Fibroblast of lung (primary cell): ENCODE measurements at regions not wholly inside any gene's neighbourhood (a gene's known extent, or its start where the extent isn't known, plus 50 kb on each side); places are given as distances from the start of the nearest gene placed in this dataset.

ENCODE experiments used
- DNase-seq, 2 donors: peaks; one replicate each; pipeline versions ENCODE4 v3.0.0 to v3.0.0-alpha.2; 2010; ENCODE audit warnings: low read depth in 2 of 2
- H2AFZ ChIP-seq: 2 replicates; pipeline ENCODE4 v1.5.1; 2012; ENCODE audit warnings: low read length, control low read depth, inconsistent platforms
- H3K27ac ChIP-seq: 2 replicates; pipeline ENCODE4 v1.5.1; 2011; ENCODE audit warnings: low read length, control low read depth; ENCODE audit not compliant: insufficient read depth
- H3K27me3 ChIP-seq: 2 replicates; pipeline ENCODE4 v1.5.1; 2011; ENCODE audit warnings: mild to moderate bottlenecking, low read length; ENCODE audit not compliant: control insufficient read depth, insufficient read depth
- H3K36me3 ChIP-seq: 2 replicates; pipeline ENCODE4 v1.5.1; 2011; ENCODE audit warnings: low read length; ENCODE audit not compliant: control insufficient read depth, insufficient read depth
- H3K4me1 ChIP-seq: 2 replicates; pipeline ENCODE4 v1.5.1; 2011; ENCODE audit warnings: low read length; ENCODE audit not compliant: control insufficient read depth, insufficient read depth; ENCODE audit errors: extremely low read depth
- H3K4me2 ChIP-seq: 2 replicates; pipeline ENCODE4 v1.5.1; 2011; ENCODE audit warnings: low read length, control low read depth; ENCODE audit not compliant: insufficient read depth; ENCODE audit errors: extremely low read depth
- H3K4me3 ChIP-seq, 4 experiments: fragments of 200-600 bp in 1 of 4; sonication (generic) in 1 of 4; replicated peaks in 1 of 4; 2 replicates each; pipeline ENCODE4 v1.5.1; 2011 to 2016; ENCODE audit warnings: low read length in 4 of 4, low read depth in 3 of 4, mild to moderate bottlenecking in 3 of 4, control low read depth in 2 of 4, inconsistent platforms in 1 of 4, mixed read lengths in 1 of 4; ENCODE audit not compliant: insufficient read depth in 1 of 4; ENCODE audit errors: control extremely low read depth in 1 of 4
- H3K79me2 ChIP-seq: 2 replicates; pipeline ENCODE4 v1.5.1; 2012; ENCODE audit warnings: mild to moderate bottlenecking, low read length, inconsistent platforms; ENCODE audit not compliant: control insufficient read depth, insufficient read depth
- H3K9ac ChIP-seq: 2 replicates; pipeline ENCODE4 v1.5.1; 2011; ENCODE audit warnings: mild to moderate bottlenecking, low read length, control low read depth; ENCODE audit not compliant: insufficient read depth
- H3K9me3 ChIP-seq: 2 replicates; pipeline ENCODE4 v1.5.1; 2012; ENCODE audit warnings: low read depth, low read length; ENCODE audit not compliant: control insufficient read depth, insufficient read depth
- H4K20me1 ChIP-seq: 2 replicates; pipeline ENCODE4 v1.5.1; 2011; ENCODE audit warnings: low read length; ENCODE audit not compliant: control insufficient read depth, insufficient read depth; ENCODE audit errors: extremely low read depth
- CTCF ChIP-seq, 2 donors: IDR thresholded peaks in 1 of 2; conservative IDR thresholded peaks in 1 of 2; 1 replicate in 1 of 2; 2 replicates in 1 of 2; pipeline ENCODE4 v1.5.1; 2011 to 2012; ENCODE audit warnings: low read length in 2 of 2, control low read depth in 1 of 2, inconsistent platforms in 1 of 2, low read depth in 1 of 2, mild to moderate bottlenecking in 1 of 2
- EZH2 ChIP-seq: IDR thresholded peaks from 2 replicates; pipeline ENCODE4 v1.5.1; 2012; ENCODE audit warnings: low read length, control low read depth, mild to moderate bottlenecking; ENCODE audit errors: missing control alignments

DNA sequence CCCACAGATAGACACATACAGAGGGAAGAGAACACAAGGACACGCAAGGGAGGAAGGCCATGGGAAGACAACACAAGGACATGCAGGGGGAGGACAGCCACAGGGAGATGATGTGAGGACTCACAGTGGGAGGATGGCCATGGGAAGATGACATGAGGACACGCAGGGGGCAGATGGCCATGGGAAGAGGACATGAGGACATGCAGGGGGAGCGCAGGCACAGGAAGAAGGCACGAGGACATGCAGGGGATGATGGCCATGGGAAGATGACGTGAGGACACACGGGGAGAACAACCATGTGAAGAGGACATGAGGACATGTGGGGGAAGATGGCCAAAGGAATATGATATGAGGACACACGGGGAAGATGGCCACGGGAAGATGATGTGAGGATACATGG is 84.7 kb downstream of the UQCRFS1 start:
- no peak for DNase-seq

GRCh38 chr19:29122185-29122584 is 90.8 kb downstream of the UQCRFS1 start:
- Histone ChIP-seq H2AFZ (no peak overlapping the region), H3K4me3 (no peak overlapping the region), H3K79me2 (no peaks in the 10 kb centered on the region), H3K4me1 (no peaks in the 10 kb centered on the region), H3K36me3 (no peaks in the 10 kb centered on the region), H3K27me3 (no peaks in the 10 kb centered on the region), H3K9me3 (no peaks in the 10 kb centered on the region), H3K9ac (no peak overlapping the region), H3K4me2 (no peak overlapping the region), H3K27ac (no peak overlapping the region), H4K20me1 (no peaks in the 10 kb centered on the region)
- DNase-seq = no peak
- TF ChIP-seq CTCF (conservative IDR thresholded peaks at IDR 0.05 in 1 of 2, IDR thresholded peaks at IDR 0.05 in 1 of 2; ENCODE audit: low read depth in 1 of 2, low read length in 2 of 2) (no peak), EZH2 (no peak)

More for the DNA sequence above, 84.7 kb downstream of the UQCRFS1 start:
- no peaks in the 10 kb centered on the region for H3K4me1 ChIP-seq
- H3K36me3 ChIP-seq = no peaks in the 10 kb centered on the region
- H2AFZ ChIP-seq = no peak overlapping the region
- no peak overlapping the region for H3K4me3 ChIP-seq
- H3K9ac ChIP-seq = no peak overlapping the region
- no peaks in the 10 kb centered on the region for H3K79me2 ChIP-seq
- no peaks in the 10 kb centered on the region for H4K20me1 ChIP-seq
- TF ChIP-seq EZH2 (no peak), CTCF (conservative IDR thresholded peaks at IDR 0.05 in 1 of 2, IDR thresholded peaks at IDR 0.05 in 1 of 2; ENCODE audit: low read depth in 1 of 2, low read length in 2 of 2) (no peak)
- H3K27ac ChIP-seq = no peak overlapping the region
- H3K27me3 ChIP-seq = no peaks in the 10 kb centered on the region
- no peak overlapping the region for H3K4me2 ChIP-seq
- H3K9me3 ChIP-seq = no peaks in the 10 kb centered on the region

DNA sequence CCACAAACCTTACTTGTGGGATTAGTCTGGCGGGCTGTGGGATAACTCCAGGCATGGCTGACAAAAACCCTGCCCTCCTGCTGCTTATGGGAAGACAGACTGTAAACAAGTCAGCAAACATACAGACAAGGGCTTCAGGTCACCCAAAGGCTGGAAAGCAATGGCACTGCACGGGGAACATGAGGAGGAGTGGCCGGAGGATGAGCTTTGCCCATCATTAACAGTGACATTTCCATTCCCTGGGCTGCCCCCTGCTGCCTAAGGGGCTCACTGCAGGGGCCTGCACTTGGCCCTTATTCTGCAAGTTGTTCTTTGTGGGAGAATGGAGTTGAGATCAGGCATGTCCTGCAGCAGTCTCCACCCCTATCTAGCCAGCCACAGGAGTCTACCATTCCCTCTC is 91.3 kb downstream of the UQCRFS1 start:
- TF ChIP-seq CTCF (conservative IDR thresholded peaks at IDR 0.05 in 1 of 2, IDR thresholded peaks at IDR 0.05 in 1 of 2; ENCODE audit: low read depth in 1 of 2, low read length in 2 of 2) (peak; percentile 13 to 60), EZH2 (no peak)
- H3K79me2 ChIP-seq = no peaks in the 10 kb centered on the region
- H3K4me2 ChIP-seq = no peak overlapping the region
- no peaks in the 10 kb centered on the region for H3K27me3 ChIP-seq
- no peak overlapping the region for H3K9ac ChIP-seq
- no peak for DNase-seq
- H4K20me1 ChIP-seq = no peaks in the 10 kb centered on the region
- H3K27ac ChIP-seq = no peak overlapping the region
- H2AFZ ChIP-seq = no peak overlapping the region
- no peak overlapping the region for H3K4me3 ChIP-seq
- no peaks in the 10 kb centered on the region for H3K4me1 ChIP-seq
- no peaks in the 10 kb centered on the region for H3K9me3 ChIP-seq
- H3K36me3 ChIP-seq = no peaks in the 10 kb centered on the region
